ENCODE measurements at regions not wholly inside any gene's neighbourhood (a gene's known extent, or its start where the extent isn't known, plus 50 kb on each side); places are given as distances from the start of the nearest gene placed in this dataset.

DNA sequence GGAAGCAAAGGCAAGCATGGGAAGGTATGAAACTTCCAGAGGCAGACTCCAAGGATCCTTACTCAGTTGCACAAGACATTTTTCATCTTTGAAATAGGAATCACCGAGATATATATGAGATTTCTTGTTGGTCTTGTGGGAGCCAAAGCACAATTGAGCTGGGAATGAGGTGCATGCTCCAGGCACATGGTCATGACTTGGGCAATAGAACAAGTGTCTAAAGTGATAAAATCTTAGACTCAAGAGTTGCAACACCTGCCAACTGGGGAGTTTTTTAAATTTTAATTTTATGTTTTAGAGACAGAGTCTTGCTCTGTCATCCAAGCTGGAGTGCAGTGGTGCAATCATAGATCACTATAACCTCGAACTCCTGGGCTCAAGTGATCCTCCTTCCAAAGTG is 169.5 kb upstream of the ADCY1 start:
- H3K27ac Mint-ChIP-seq: no peak overlapping the region
- ChIA-PET POLR2A (no interaction called here), CTCF (no interaction called here)
- DNase-seq: no peak
- H3K4me3 ChIP-seq (ENCODE audit: low read length): no peak overlapping the region
- no peaks in the 10 kb centered on the region for H3K4me1 Mint-ChIP-seq (ENCODE audit: low read depth)
- peaks cover 9% of the 10 kb centered on the region for H3K27me3 Mint-ChIP-seq
- no peaks in the 10 kb centered on the region for H3K36me3 Mint-ChIP-seq (ENCODE audit: low read depth)
- H3K9me3 Mint-ChIP-seq: peaks cover 3% of the 10 kb centered on the region
- TF ChIP-seq, protein P1, sequence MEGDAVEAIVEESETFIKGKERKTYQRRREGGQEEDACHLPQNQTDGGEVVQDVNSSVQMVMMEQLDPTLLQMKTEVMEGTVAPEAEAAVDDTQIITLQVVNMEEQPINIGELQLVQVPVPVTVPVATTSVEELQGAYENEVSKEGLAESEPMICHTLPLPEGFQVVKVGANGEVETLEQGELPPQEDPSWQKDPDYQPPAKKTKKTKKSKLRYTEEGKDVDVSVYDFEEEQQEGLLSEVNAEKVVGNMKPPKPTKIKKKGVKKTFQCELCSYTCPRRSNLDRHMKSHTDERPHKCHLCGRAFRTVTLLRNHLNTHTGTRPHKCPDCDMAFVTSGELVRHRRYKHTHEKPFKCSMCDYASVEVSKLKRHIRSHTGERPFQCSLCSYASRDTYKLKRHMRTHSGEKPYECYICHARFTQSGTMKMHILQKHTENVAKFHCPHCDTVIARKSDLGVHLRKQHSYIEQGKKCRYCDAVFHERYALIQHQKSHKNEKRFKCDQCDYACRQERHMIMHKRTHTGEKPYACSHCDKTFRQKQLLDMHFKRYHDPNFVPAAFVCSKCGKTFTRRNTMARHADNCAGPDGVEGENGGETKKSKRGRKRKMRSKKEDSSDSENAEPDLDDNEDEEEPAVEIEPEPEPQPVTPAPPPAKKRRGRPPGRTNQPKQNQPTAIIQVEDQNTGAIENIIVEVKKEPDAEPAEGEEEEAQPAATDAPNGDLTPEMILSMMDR (IDR thresholded peaks at IDR 0.05): no peak
- H3K27ac ChIP-seq (ENCODE audit: low read depth in 1 of 2, low read length in 2 of 2): no peak overlapping the region
- H3K27me3 ChIP-seq (ENCODE audit: control insufficient read depth in 1 of 2, insufficient read depth in 2 of 2, low read length in 2 of 2): peaks cover 0 to 3% of the 10 kb centered on the region in 2 experiments
- no peak overlapping the region for H3K4me3 Mint-ChIP-seq
- no peaks in the 10 kb centered on the region for H3K36me3 ChIP-seq (ENCODE audit: insufficient read depth, low read length)
- intact Hi-C loops (cut with DNase I, micrococcal nuclease): no loop called here
- H3K4me1 ChIP-seq (ENCODE audit: insufficient read depth, low read length): no peaks in the 10 kb centered on the region
- H3K9me3 ChIP-seq (ENCODE audit: control insufficient read depth in 1 of 2, insufficient read depth in 1 of 2, low read length in 2 of 2): peaks cover 0 to 15% of the 10 kb centered on the region in 2 experiments
- ATAC-seq (ENCODE audit: poor library complexity): no peak

GRCh38 chr7:45407730-45408408 is 166.3 kb upstream of the ADCY1 start:
- no peaks in the 10 kb centered on the region for H3K36me3 Mint-ChIP-seq (ENCODE audit: low read depth)
- CTCF ChIA-PET: no interaction called here
- POLR2A ChIA-PET: no interaction called here

DNA sequence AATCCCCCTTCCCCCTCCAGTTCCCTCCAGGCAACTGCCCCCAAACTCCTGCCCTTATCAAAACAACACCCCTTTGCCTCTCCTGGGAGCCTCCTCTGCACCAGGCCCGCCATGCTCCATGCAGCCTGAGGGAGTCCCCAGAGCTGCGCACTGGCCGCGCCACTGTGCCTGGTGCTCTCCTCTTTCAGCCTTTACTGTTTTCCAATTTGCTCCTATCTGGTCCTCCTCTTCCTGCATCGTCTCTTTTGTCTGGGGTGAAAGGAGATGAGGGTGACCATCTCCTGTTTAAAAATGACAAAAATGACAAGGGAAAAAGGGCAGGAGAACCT is 165.8 kb upstream of the ADCY1 start:
- DNase-seq (no peak), ATAC-seq (ENCODE audit: poor library complexity) (no peak)
- H3K27ac ChIP-seq (ENCODE audit: low read depth in 1 of 2, low read length in 2 of 2): no peak overlapping the region
- CTCF ChIA-PET: no interaction called here
- peaks cover 3% of the 10 kb centered on the region for H3K9me3 Mint-ChIP-seq
- TF ChIP-seq, protein P1 (IDR thresholded peaks at IDR 0.05): no peak
- H3K36me3 Mint-ChIP-seq (ENCODE audit: low read depth): no peaks in the 10 kb centered on the region
- H3K4me1 ChIP-seq (ENCODE audit: insufficient read depth, low read length): no peaks in the 10 kb centered on the region
- peaks cover 9% of the 10 kb centered on the region for H3K27me3 Mint-ChIP-seq
- intact Hi-C loops (cut with DNase I, micrococcal nuclease): no loop called here
- peaks cover 0 to 25% of the 10 kb centered on the region in 2 experiments for H3K9me3 ChIP-seq (ENCODE audit: control insufficient read depth in 1 of 2, insufficient read depth in 1 of 2, low read length in 2 of 2)
- no peaks in the 10 kb centered on the region for H3K4me1 Mint-ChIP-seq (ENCODE audit: low read depth)
- POLR2A ChIA-PET: no interaction called here
- no peak overlapping the region for H3K27ac Mint-ChIP-seq
- no peaks in the 10 kb centered on the region for H3K36me3 ChIP-seq (ENCODE audit: insufficient read depth, low read length)
- H3K4me3 Mint-ChIP-seq: no peak overlapping the region
- no peak overlapping the region for H3K4me3 ChIP-seq (ENCODE audit: low read length)
- H3K27me3 ChIP-seq (ENCODE audit: control insufficient read depth in 1 of 2, insufficient read depth in 2 of 2, low read length in 2 of 2): no peaks in the 10 kb centered on the region

More at GRCh38 chr7:45407730-45408408, 166.3 kb upstream of the ADCY1 start:
- intact Hi-C loops (cut with DNase I, micrococcal nuclease): no loop called here
- Mint-ChIP-seq H3K27ac (no peak overlapping the region), H3K4me1 (ENCODE audit: low read depth) (no peaks in the 10 kb centered on the region), H3K27me3 (peaks cover 9% of the 10 kb centered on the region), H3K9me3 (peaks cover 3% of the 10 kb centered on the region), H3K4me3 (no peak overlapping the region)
- peaks cover 0 to 22% of the 10 kb centered on the region in 2 experiments for H3K9me3 ChIP-seq (ENCODE audit: control insufficient read depth in 1 of 2, insufficient read depth in 1 of 2, low read length in 2 of 2)
- TF ChIP-seq, protein P1 (IDR thresholded peaks at IDR 0.05): no peak
- H3K4me1 ChIP-seq (ENCODE audit: insufficient read depth, low read length): no peaks in the 10 kb centered on the region
- no peak overlapping the region for H3K27ac ChIP-seq (ENCODE audit: low read depth in 1 of 2, low read length in 2 of 2)
- H3K4me3 ChIP-seq (ENCODE audit: low read length): no peak overlapping the region
- no peak for DNase-seq
- peaks cover 0 to 3% of the 10 kb centered on the region in 2 experiments for H3K27me3 ChIP-seq (ENCODE audit: control insufficient read depth in 1 of 2, insufficient read depth in 2 of 2, low read length in 2 of 2)
- no peak for ATAC-seq (ENCODE audit: poor library complexity)
- no peaks in the 10 kb centered on the region for H3K36me3 ChIP-seq (ENCODE audit: insufficient read depth, low read length)
